ENCODE measurements at regions not wholly inside any gene's neighbourhood (a gene's known extent, or its start where the extent isn't known, plus 50 kb on each side); places are given as distances from the start of the nearest gene placed in this dataset.

DNA sequence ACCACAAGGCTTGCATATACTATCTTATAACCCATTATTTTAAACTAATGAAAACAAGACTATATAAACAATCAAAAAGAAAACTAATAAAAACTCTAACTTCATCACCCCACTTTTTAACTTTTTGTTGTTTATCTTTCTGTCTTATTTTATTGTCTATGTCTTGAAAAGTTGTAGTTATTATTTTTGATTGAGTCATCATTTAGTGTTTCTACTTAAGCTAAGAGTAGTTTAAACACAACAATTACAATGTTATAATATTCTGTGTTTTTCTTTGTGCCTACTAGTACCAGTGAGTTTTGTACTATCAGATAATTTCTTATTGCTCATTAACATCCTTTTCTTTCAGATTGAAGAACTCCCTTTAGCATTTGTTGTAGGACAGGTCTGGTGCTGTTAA, 318.7 kb upstream of the ATP5MC3 start:
- Histone ChIP-seq H3K4me1 (ENCODE audit: control insufficient read depth, insufficient read depth, low read length) (no peaks in the 10 kb centered on the region), H3K9me3 (ENCODE audit: control insufficient read depth, low read length) (no peaks in the 10 kb centered on the region), H3K4me3 (ENCODE audit: insufficient read depth, low read depth, low read length) (no peak overlapping the region), H3K27me3 (ENCODE audit: control insufficient read depth, insufficient read depth, low read length, poor library complexity, severe bottlenecking) (no peaks in the 10 kb centered on the region), H3K27ac (ENCODE audit: insufficient read depth, low read depth, low read length, poor library complexity, severe bottlenecking) (no peak overlapping the region), H3K36me3 (ENCODE audit: control insufficient read depth, insufficient read depth, low read length) (no peaks in the 10 kb centered on the region)

DNA sequence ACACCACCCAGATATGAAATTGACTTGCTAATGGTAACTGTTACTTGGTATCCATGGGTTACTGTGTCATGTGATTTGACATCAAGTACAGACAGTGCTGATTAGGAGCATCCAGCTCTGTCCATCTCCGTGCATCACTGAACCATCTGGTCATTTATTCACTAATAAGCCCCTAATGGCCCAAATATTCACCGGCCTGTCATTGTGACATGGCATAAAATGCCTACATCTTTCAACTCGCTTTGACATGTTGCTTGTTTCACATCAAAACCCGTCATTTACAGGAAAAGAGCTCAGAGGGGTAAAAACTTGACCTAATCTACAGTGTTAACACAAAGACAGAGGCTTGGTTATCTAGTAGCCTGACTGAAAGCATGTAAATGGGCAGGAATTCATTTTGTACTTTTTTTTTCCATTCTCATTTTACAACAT, 308.9 kb upstream of the ATP5MC3 start:
- Histone ChIP-seq H3K4me3 (ENCODE audit: insufficient read depth, low read depth, low read length) (no peak overlapping the region), H3K27me3 (ENCODE audit: control insufficient read depth, insufficient read depth, low read length, poor library complexity, severe bottlenecking) (no peaks in the 10 kb centered on the region), H3K27ac (ENCODE audit: insufficient read depth, low read depth, low read length, poor library complexity, severe bottlenecking) (no peak overlapping the region), H3K36me3 (ENCODE audit: control insufficient read depth, insufficient read depth, low read length) (no peaks in the 10 kb centered on the region), H3K9me3 (ENCODE audit: control insufficient read depth, low read length) (no peaks in the 10 kb centered on the region), H3K4me1 (ENCODE audit: control insufficient read depth, insufficient read depth, low read length) (no peaks in the 10 kb centered on the region)
- 93 to 96% methylated on average over 4 of the region's 4 CpGs for WGBS, 2 experiments

- Histone ChIP-seq H3K9me3 (ENCODE audit: control insufficient read depth, low read length) (no peaks in the 10 kb centered on the region), H3K27me3 (ENCODE audit: control insufficient read depth, insufficient read depth, low read length, poor library complexity, severe bottlenecking) (no peaks in the 10 kb centered on the region), H3K4me3 (ENCODE audit: insufficient read depth, low read depth, low read length) (no peak overlapping the region), H3K36me3 (ENCODE audit: control insufficient read depth, insufficient read depth, low read length) (no peaks in the 10 kb centered on the region), H3K27ac (ENCODE audit: insufficient read depth, low read depth, low read length, poor library complexity, severe bottlenecking) (no peak overlapping the region), H3K4me1 (ENCODE audit: control insufficient read depth, insufficient read depth, low read length) (no peaks in the 10 kb centered on the region)
- 91 to 93% methylated on average over 8 of the region's 8 CpGs for WGBS, 2 experiments
These were observed 296.7 kb upstream of the ATP5MC3 start for GRCh38 chr2:175478096-175478768.

DNA sequence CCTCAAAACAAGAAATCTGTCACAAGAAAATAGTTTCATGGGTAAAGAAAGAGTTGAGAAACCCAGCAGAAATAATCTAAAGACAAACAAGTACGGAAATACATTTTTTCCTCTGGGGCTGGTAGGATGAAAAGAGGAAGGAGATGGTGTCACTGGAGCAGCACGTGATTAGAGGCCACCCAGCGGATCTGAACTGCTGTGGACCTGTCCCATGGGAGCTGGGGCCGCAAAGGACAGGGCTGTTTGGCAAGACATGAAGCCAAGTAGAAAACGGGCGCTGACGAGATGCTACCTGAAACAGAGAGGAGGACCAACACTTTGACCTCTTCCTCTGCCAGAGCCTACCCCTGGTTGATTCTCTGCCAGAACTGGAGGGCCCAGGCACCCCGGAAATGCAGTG, 295.4 kb upstream of the ATP5MC3 start:
- H3K9me3 ChIP-seq (ENCODE audit: control insufficient read depth, low read length) = no peaks in the 10 kb centered on the region
- no peaks in the 10 kb centered on the region for H3K27me3 ChIP-seq (ENCODE audit: control insufficient read depth, insufficient read depth, low read length, poor library complexity, severe bottlenecking)
- 94% methylated on average over 8 of the region's 8 CpGs for WGBS, 2 experiments
- H3K4me3 ChIP-seq (ENCODE audit: insufficient read depth, low read depth, low read length) = no peak overlapping the region
- H3K36me3 ChIP-seq (ENCODE audit: control insufficient read depth, insufficient read depth, low read length) = no peaks in the 10 kb centered on the region
- no peaks in the 10 kb centered on the region for H3K4me1 ChIP-seq (ENCODE audit: control insufficient read depth, insufficient read depth, low read length)
- H3K27ac ChIP-seq (ENCODE audit: insufficient read depth, low read depth, low read length, poor library complexity, severe bottlenecking) = no peak overlapping the region

- Histone ChIP-seq H3K4me3 (ENCODE audit: insufficient read depth, low read depth, low read length) (no peak overlapping the region), H3K27ac (ENCODE audit: insufficient read depth, low read depth, low read length, poor library complexity, severe bottlenecking) (no peak overlapping the region), H3K27me3 (ENCODE audit: control insufficient read depth, insufficient read depth, low read length, poor library complexity, severe bottlenecking) (no peaks in the 10 kb centered on the region), H3K4me1 (ENCODE audit: control insufficient read depth, insufficient read depth, low read length) (no peaks in the 10 kb centered on the region), H3K36me3 (ENCODE audit: control insufficient read depth, insufficient read depth, low read length) (no peaks in the 10 kb centered on the region), H3K9me3 (ENCODE audit: control insufficient read depth, low read length) (no peaks in the 10 kb centered on the region)
- 96 to 100% methylated on average over 1 of the region's 1 CpG for WGBS, 2 experiments
These were observed 294.9 kb upstream of the ATP5MC3 start for GRCh38 chr2:175476374-175476773.

GRCh38 chr2:175475130-175475529, 293.6 kb upstream of the ATP5MC3 start:
- Histone ChIP-seq H3K36me3 (ENCODE audit: control insufficient read depth, insufficient read depth, low read length) (no peaks in the 10 kb centered on the region), H3K9me3 (ENCODE audit: control insufficient read depth, low read length) (no peaks in the 10 kb centered on the region), H3K4me1 (ENCODE audit: control insufficient read depth, insufficient read depth, low read length) (no peaks in the 10 kb centered on the region), H3K4me3 (ENCODE audit: insufficient read depth, low read depth, low read length) (no peak overlapping the region), H3K27me3 (ENCODE audit: control insufficient read depth, insufficient read depth, low read length, poor library complexity, severe bottlenecking) (no peaks in the 10 kb centered on the region), H3K27ac (ENCODE audit: insufficient read depth, low read depth, low read length, poor library complexity, severe bottlenecking) (no peak overlapping the region)
- 90 to 93% methylated on average over 6 of the region's 6 CpGs for WGBS, 2 experiments

DNA sequence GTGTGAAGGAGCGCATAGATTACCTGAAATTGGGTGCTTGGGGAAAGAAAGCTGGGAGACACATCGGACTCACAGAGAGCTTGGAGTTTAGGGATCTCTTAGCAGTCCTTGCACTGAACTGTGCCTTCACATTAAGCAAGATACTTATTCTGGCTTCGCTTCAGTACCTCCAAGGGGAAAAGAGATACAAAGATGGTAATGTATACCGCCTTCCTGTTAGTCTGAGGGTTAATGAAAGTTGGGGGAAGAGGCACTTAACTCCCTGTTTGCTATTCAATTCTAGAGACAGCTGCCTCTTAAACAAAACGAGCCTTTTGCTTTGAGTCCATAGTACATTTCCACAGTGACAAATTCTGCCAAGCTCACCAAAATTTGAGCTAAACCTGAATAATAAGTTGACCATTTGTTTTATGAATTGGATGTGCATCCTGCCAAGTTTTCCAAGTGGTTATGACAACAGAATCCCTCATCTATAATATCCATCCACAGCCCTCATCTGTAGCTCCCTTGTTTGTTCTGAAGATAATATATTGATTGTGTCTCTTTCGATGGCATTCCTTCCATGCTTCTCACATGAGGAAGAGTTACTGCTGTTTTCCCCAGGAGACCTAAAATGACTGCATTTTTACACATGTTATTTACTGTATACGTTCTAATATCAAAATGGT, 287.1 kb upstream of the ATP5MC3 start:
- no peak overlapping the region for H3K27ac ChIP-seq (ENCODE audit: insufficient read depth, low read depth, low read length, poor library complexity, severe bottlenecking)
- H3K9me3 ChIP-seq (ENCODE audit: control insufficient read depth, low read length) = no peaks in the 10 kb centered on the region
- H3K36me3 ChIP-seq (ENCODE audit: control insufficient read depth, insufficient read depth, low read length) = no peaks in the 10 kb centered on the region
- no peaks in the 10 kb centered on the region for H3K4me1 ChIP-seq (ENCODE audit: control insufficient read depth, insufficient read depth, low read length)
- 86 to 90% methylated on average over 6 of the region's 7 CpGs for WGBS, 2 experiments
- no peaks in the 10 kb centered on the region for H3K27me3 ChIP-seq (ENCODE audit: control insufficient read depth, insufficient read depth, low read length, poor library complexity, severe bottlenecking)
- H3K4me3 ChIP-seq (ENCODE audit: insufficient read depth, low read depth, low read length) = no peak overlapping the region

DNA sequence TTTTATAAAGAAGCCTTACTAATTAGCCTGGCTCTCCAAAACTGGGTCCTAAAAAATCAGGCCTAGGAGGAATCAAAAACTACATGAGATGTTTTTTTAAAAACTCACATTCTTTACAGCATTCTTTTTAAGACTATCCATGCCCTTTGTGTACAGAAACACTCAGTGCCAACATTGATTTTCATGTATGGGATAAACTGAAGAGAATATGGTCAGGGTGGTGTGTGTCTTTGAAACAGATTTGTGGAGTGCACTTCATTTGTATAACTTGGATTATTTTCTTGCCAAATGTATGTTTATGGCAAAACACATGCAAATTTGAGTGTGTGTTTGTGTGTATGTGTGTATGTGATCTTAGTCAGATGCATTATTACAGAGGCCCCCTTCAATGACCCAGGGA, 283.6 kb upstream of the ATP5MC3 start:
- H3K27me3 ChIP-seq (ENCODE audit: control insufficient read depth, insufficient read depth, low read length, poor library complexity, severe bottlenecking) = no peaks in the 10 kb centered on the region
- no peaks in the 10 kb centered on the region for H3K9me3 ChIP-seq (ENCODE audit: control insufficient read depth, low read length)
- H3K27ac ChIP-seq (ENCODE audit: insufficient read depth, low read depth, low read length, poor library complexity, severe bottlenecking) = no peak overlapping the region
- H3K4me1 ChIP-seq (ENCODE audit: control insufficient read depth, insufficient read depth, low read length) = no peaks in the 10 kb centered on the region
- no peaks in the 10 kb centered on the region for H3K36me3 ChIP-seq (ENCODE audit: control insufficient read depth, insufficient read depth, low read length)
- H3K4me3 ChIP-seq (ENCODE audit: insufficient read depth, low read depth, low read length) = no peak overlapping the region

DNA sequence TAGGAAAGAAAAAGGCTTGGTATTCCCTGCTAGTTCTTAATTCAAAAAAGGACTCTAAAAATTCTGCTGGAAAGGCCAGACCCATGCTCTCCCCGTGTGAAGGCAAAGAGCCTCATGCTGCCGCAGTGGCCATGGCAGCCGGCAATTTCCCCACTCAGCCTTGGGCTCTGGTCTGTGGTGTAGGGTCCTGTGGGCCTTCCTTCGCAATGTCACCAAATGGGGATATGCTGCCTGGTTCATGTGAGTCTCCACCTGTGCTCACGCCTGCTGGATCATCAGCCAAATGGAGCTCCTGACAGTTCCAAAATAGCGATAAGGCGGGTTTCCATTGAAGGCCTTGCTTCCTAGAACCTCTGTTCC, 282.8 kb upstream of the ATP5MC3 start:
- H3K36me3 ChIP-seq (ENCODE audit: control insufficient read depth, insufficient read depth, low read length) = no peaks in the 10 kb centered on the region
- WGBS, 2 experiments = 96% methylated on average over 7 of the region's 7 CpGs
- no peaks in the 10 kb centered on the region for H3K9me3 ChIP-seq (ENCODE audit: control insufficient read depth, low read length)
- no peak overlapping the region for H3K4me3 ChIP-seq (ENCODE audit: insufficient read depth, low read depth, low read length)
- no peaks in the 10 kb centered on the region for H3K27me3 ChIP-seq (ENCODE audit: control insufficient read depth, insufficient read depth, low read length, poor library complexity, severe bottlenecking)
- no peaks in the 10 kb centered on the region for H3K4me1 ChIP-seq (ENCODE audit: control insufficient read depth, insufficient read depth, low read length)
- H3K27ac ChIP-seq (ENCODE audit: insufficient read depth, low read depth, low read length, poor library complexity, severe bottlenecking) = no peak overlapping the region

GRCh38 chr2:175463589-175464310, 282.2 kb upstream of the ATP5MC3 start:
- Histone ChIP-seq H3K9me3 (ENCODE audit: control insufficient read depth, low read length) (no peaks in the 10 kb centered on the region), H3K4me3 (ENCODE audit: insufficient read depth, low read depth, low read length) (no peak overlapping the region)

More at GRCh38 chr2:175463589-175464310, 282.2 kb upstream of the ATP5MC3 start:
- Histone ChIP-seq H3K27me3 (ENCODE audit: control insufficient read depth, insufficient read depth, low read length, poor library complexity, severe bottlenecking) (no peaks in the 10 kb centered on the region), H3K4me1 (ENCODE audit: control insufficient read depth, insufficient read depth, low read length) (no peaks in the 10 kb centered on the region), H3K27ac (ENCODE audit: insufficient read depth, low read depth, low read length, poor library complexity, severe bottlenecking) (no peak overlapping the region), H3K36me3 (ENCODE audit: control insufficient read depth, insufficient read depth, low read length) (no peaks in the 10 kb centered on the region)
- WGBS, 2 experiments = 91 to 92% methylated on average over 11 of the region's 11 CpGs
